GM13976 (cell line): ENCODE measurements at regions not wholly inside any gene's neighbourhood (a gene's known extent, or its start where the extent isn't known, plus 50 kb on each side); places are given as distances from the start of the nearest gene placed in this dataset.

Source experiments
- DNase-seq: peaks from one replicate; pipeline ENCODE4 v3.0.0; 2012; ENCODE audit warnings: low spot score
- CTCF ChIP-seq: IDR thresholded peaks from 2 replicates; pipeline ENCODE4 v1.5.1; 2012; ENCODE audit warnings: borderline replicate concordance, mild to moderate bottlenecking; ENCODE audit not compliant: insufficient read depth; ENCODE audit errors: extremely low read depth, missing control alignments, control extremely low read depth
- in situ Hi-C: fragments of 300-500 bp; cut with MboI; formaldehyde crosslinking; loops from one replicate; pipeline ENCODE4 v1.12.0; 2022; ENCODE audit warnings: low sequenced_read_pairs, mixed read lengths, inconsistent platforms; ENCODE audit not compliant: unreplicated experiment

DNA sequence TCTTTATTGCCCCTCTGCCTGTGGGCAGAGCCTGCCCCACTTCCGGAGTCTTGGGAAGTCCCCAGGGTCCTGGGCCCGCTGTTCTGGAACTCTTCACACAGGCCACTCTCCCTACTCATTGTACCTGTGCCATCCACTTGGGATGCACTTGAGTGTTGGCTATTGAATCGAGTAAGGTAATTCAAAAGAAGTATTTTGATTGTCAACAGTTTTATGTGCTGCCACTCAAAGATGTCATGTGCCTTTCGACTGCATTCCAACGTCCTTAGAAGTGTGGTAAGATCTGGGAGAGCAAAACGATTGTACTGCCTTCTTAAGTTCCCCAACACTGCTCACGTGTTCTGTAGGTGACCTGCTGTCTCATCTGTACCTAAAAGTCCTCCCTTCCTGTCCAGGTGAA lies 77.0 kb upstream of the SMIM21 start:
- no peak for TF ChIP-seq CTCF
- in situ Hi-C loops = no loop called here
- DNase-seq = no peak

DNA sequence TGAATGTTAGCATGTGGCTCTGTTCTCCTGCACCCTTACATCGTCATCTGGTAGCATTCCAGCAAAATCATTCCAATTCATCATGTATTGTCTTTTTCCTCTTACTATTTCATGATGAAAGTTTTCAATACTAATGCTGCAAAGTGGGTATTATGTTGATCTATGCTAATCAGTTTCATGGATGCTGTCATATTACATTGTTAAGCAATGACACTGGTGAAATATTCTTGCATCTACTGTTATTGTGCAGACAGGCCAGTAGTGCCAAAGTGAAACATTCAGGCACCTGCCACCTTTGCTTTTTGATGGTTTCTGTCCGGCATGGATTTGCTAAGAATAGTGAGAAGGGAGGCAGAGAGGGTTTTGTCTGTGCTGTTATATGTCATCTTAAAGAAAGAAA lies 76.1 kb upstream of the SMIM21 start:
- DNase-seq = no peak
- in situ Hi-C loops = no loop called here
- no peak for TF ChIP-seq CTCF

- DNase-seq = no peak
- in situ Hi-C loops = no loop called here
- TF ChIP-seq CTCF = no peak
Observed at GRCh38 chr18:75502286-75502685, 74.8 kb upstream of the SMIM21 start.

DNA sequence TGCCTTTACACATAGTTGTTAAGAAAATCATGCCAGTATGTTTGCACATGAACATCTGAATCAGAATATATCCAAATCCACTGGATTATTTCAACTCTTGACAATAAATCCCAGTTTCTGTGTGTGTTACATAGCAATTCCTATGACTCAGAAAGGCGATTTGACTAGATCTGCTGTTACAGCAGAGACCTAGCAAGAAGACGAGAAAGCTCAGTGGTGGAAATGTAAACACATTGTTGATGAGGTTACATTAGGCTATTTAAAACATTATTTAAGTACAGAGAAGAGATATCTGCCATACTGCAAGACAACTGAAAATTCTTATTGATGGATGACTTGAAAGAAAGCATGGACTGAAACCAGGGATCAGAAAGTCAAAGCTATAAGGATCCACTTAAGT lies 73.0 kb upstream of the SMIM21 start:
- in situ Hi-C loops = no loop called here
- no peak for DNase-seq
- no peak for TF ChIP-seq CTCF

GRCh38 chr18:75497576-75498235 lies 70.2 kb upstream of the SMIM21 start:
- in situ Hi-C loops = loop anchor here (25.0 kb wide), 1 partner anchor 835 kb away; no protein-coding TSS in a partner anchor
- no peak for TF ChIP-seq CTCF
- no peak for DNase-seq

- in situ Hi-C loops = loop anchor here (25.0 kb wide), 1 partner anchor 834 kb away; no protein-coding TSS in a partner anchor
- no peak for TF ChIP-seq CTCF
- no peak for DNase-seq
Observed at GRCh38 chr18:75496151-75496550, 68.6 kb upstream of the SMIM21 start.
